Stomach (tissue), 8 donors: ENCODE measurements at regions not wholly inside any gene's neighbourhood (a gene's known extent, or its start where the extent isn't known, plus 50 kb on each side); places are given as distances from the start of the nearest gene placed in this dataset.

Experiments
- DNase-seq, 2 donors: peaks; one replicate each; pipeline versions ENCODE4 v3.0.0 to v3.0.0-alpha.2; 2013 to 2019
- H3K27ac ChIP-seq, 5 donors: fragments of 200-600 bp in 4 of 5; sonication (generic) in 4 of 5; one replicate each; pipeline ENCODE4 v1.5.1; 2013 to 2019; ENCODE audit warnings: mild to moderate bottlenecking in 1 of 5, moderate library complexity in 1 of 5
- H3K27me3 ChIP-seq, 3 donors: fragments of 200-600 bp; sonication (generic); one replicate each; pipeline ENCODE4 v1.5.1; 2017 to 2019; ENCODE audit warnings: mixed run types in 1 of 3
- H3K36me3 ChIP-seq, 4 donors: fragments of 200-600 bp; sonication (generic); 1 replicate in 3 of 4; 2 replicates in 1 of 4; pipeline ENCODE4 v1.5.1; 2016 to 2019
- H3K4me1 ChIP-seq, 4 donors: fragments of 200-600 bp; sonication (generic); one replicate each; pipeline ENCODE4 v1.5.1; 2016 to 2019
- H3K4me3 ChIP-seq, 4 donors: fragments of 200-600 bp; sonication (generic) in 3 of 4; one replicate each; pipeline ENCODE4 v1.5.1; 2016 to 2019; ENCODE audit warnings: mild to moderate bottlenecking in 1 of 4
- H3K9me3 ChIP-seq, 4 donors: fragments of 200-600 bp; sonication (generic); one replicate each; pipeline ENCODE4 v1.5.1; 2016 to 2019
- EP300 ChIP-seq: sonication (generic); formaldehyde crosslinking; IDR thresholded peaks from one replicate; pipeline ENCODE4 v1.6.1; 2017; ENCODE audit warnings: antibody characterized with exemption
- POLR2A ChIP-seq, 4 donors: fragments of 450-650 bp; IDR thresholded peaks; one replicate each; pipeline ENCODE4 v1.6.1; 2016; ENCODE audit warnings: antibody characterized with exemption in 4 of 4, control low read depth in 2 of 4, mild to moderate bottlenecking in 1 of 4, moderate library complexity in 1 of 4
- POLR2AphosphoS5 ChIP-seq, 3 donors: sonication (generic); formaldehyde crosslinking; IDR thresholded peaks; one replicate each; pipeline ENCODE4 v1.6.1; 2016; ENCODE audit warnings: antibody characterized with exemption in 3 of 3
- WGBS, 5 donors: extraction: QIAGEN DNeasy Blood & Tissue Kit in 3 of 5; methylation state at CpG; one replicate each; pipeline versions ENCODE4 v1.1.5 to v1.1.7; 2013 to 2018; 5-methylcytosine and 5-hydroxymethylcytosine counted together
- intact Hi-C: fragments of 100-400 bp; cut with DNase I; formaldehyde crosslinking; loops from one replicate; pipeline ENCODE4 v1.15.1; 2023; ENCODE audit warnings: low total_unique reads
- TF ChIP-seq, protein P1 (sequence below), 7 experiments: fragments of 450-650 bp in 4 of 7; fragments of 200-600 bp in 3 of 7; sonication (generic) in 3 of 7; IDR thresholded peaks; one replicate each; pipeline ENCODE4 v1.5.1; 2016 to 2019; ENCODE audit warnings: antibody characterized with exemption in 7 of 7, control low read depth in 2 of 7, mild to moderate bottlenecking in 1 of 7
- donor health status: healthy with polysubstance abuse.
- donor health status: Bipolar disorder and iron deficiency.
- donor health status: healthy.

DNA sequence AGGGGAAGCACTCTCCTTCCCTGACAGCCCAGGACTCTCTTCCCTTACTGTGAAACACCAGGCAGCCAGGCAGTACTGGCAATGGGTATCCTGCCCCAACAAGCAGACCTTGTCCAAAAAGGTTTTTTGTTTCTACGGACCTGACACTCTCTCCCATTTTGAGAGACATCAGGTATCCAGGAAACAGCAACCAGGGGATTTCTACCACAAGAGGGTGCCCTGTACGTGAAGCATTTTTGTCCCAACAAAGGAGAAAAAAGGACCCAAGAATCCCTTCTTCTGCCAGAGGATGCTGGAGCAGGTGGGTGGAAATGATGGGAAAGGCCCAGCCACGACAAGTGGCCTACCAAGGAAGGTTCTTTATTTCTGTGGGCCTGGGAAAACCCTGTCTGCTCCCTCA is 65.7 kb upstream of the FGF13 start:
- Histone ChIP-seq H3K9me3 (no peaks in the 10 kb centered on the region), H3K4me3 (no peak overlapping the region), H3K36me3 (no peaks in the 10 kb centered on the region), H3K27ac (no peak overlapping the region), H3K27me3 (no peaks in the 10 kb centered on the region), H3K4me1 (peaks cover 0 to 10% (median 3%) of the 10 kb centered on the region in 4 donors)
- DNase-seq = no peak
- intact Hi-C loops = no loop called here
- TF ChIP-seq POLR2A (IDR thresholded peaks at IDR 0.05) (no peak), POLR2AphosphoS5 (IDR thresholded peaks at IDR 0.05) (no peak), EP300 (no peak)
- TF ChIP-seq, protein P1, sequence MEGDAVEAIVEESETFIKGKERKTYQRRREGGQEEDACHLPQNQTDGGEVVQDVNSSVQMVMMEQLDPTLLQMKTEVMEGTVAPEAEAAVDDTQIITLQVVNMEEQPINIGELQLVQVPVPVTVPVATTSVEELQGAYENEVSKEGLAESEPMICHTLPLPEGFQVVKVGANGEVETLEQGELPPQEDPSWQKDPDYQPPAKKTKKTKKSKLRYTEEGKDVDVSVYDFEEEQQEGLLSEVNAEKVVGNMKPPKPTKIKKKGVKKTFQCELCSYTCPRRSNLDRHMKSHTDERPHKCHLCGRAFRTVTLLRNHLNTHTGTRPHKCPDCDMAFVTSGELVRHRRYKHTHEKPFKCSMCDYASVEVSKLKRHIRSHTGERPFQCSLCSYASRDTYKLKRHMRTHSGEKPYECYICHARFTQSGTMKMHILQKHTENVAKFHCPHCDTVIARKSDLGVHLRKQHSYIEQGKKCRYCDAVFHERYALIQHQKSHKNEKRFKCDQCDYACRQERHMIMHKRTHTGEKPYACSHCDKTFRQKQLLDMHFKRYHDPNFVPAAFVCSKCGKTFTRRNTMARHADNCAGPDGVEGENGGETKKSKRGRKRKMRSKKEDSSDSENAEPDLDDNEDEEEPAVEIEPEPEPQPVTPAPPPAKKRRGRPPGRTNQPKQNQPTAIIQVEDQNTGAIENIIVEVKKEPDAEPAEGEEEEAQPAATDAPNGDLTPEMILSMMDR (IDR thresholded peaks at IDR 0.05) = no peak
- WGBS, 5 donors = 50 to 89% (median 72%) methylated on average over 3 of the region's 3 CpGs

DNA sequence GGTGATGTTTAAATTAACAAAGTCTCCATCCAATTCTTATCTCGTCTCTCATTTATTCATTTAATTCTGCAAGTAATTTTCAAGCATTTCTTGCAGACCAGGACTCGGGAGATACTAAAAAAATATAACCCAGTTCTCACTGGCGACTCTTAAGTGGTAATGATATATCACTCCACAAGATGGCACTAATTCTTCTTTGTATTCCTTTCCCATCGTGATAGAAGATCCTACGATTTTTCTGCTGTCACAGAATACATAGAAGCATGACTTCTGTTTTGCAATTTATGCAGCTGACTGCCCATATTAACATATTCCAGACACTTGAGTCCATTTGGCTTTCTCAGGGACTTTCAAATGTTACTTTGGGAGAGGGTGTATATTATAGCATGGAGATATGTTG is 64.0 kb upstream of the FGF13 start:
- Histone ChIP-seq H3K36me3 (no peaks in the 10 kb centered on the region), H3K4me3 (no peak overlapping the region), H3K4me1 (peaks cover 0 to 10% (median 3%) of the 10 kb centered on the region in 4 donors), H3K9me3 (no peaks in the 10 kb centered on the region), H3K27ac (no peak overlapping the region), H3K27me3 (no peaks in the 10 kb centered on the region)
- WGBS, 5 donors = 2 to 9% (median 6%) methylated on average over 5 of the region's 5 CpGs
- peak in 1 of 2 donors; percentile 32 for DNase-seq
- TF ChIP-seq POLR2A (IDR thresholded peaks at IDR 0.05) = no peak
- TF ChIP-seq, protein P1 (IDR thresholded peaks at IDR 0.05) = peak in 3 of 7 experiments; percentile 12 to 37 (median 24)
- intact Hi-C loops = no loop called here

DNA sequence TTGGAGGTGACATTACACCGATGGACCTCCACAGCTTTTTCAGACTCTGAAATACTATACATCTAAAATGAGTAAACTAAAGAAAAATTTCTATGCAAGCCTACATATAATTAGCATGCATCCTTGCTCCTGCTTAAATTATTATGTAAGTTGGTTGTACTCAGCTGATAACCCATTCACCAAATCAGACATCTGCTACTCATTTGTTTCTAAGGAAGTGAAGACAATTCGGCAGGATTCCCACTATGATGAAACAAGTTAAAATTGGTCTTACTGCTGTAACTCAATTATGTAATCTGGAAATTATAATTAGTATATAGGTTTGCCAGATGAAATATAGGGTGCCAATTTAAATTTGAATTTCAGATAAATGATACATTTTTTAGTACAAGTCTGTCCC is 59.5 kb upstream of the FGF13 start:
- WGBS, 5 donors = 84 to 94% (median 89%) methylated on average over 2 of the region's 2 CpGs
- Histone ChIP-seq H3K27me3 (no peaks in the 10 kb centered on the region), H3K9me3 (no peaks in the 10 kb centered on the region), H3K36me3 (no peaks in the 10 kb centered on the region), H3K4me1 (peaks cover 0 to 10% (median 3%) of the 10 kb centered on the region in 4 donors), H3K4me3 (no peak overlapping the region), H3K27ac (no peak overlapping the region)
- DNase-seq = no peak
- intact Hi-C loops = no loop called here
- no peak for TF ChIP-seq POLR2A (IDR thresholded peaks at IDR 0.05)
- no peak for TF ChIP-seq POLR2AphosphoS5 (IDR thresholded peaks at IDR 0.05)
- TF ChIP-seq, protein P1 (IDR thresholded peaks at IDR 0.05) = no peak
- no peak for TF ChIP-seq EP300

DNA sequence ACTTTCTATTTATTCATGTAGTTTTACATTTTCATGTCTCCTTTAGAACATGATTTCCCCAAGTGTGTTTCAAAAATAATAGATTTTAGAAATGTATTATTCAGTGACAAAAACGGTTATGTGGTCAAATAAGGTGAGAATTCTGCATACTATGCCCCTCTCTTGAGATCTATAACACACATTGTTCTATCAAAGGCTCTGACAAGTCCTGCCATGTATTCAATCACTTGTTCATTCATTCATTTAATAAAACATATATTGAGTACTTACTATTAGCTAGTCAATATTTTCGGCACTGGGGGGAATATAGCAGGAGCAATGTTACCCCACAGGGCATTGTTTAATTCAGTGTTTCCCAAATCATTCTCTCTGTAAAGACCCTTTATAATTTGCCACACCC is 58.4 kb upstream of the FGF13 start:
- no peak for DNase-seq
- H3K9me3 ChIP-seq = no peaks in the 10 kb centered on the region
- H3K4me1 ChIP-seq = peaks cover 0 to 3% (median 0%) of the 10 kb centered on the region in 4 donors
- H3K4me3 ChIP-seq = no peak overlapping the region
- no peaks in the 10 kb centered on the region for H3K27me3 ChIP-seq
- no peak for TF ChIP-seq EP300
- TF ChIP-seq POLR2A (IDR thresholded peaks at IDR 0.05) = no peak
- TF ChIP-seq, protein P1 (IDR thresholded peaks at IDR 0.05) = no peak
- TF ChIP-seq POLR2AphosphoS5 (IDR thresholded peaks at IDR 0.05) = no peak
- no peaks in the 10 kb centered on the region for H3K36me3 ChIP-seq
- WGBS, 5 donors = 72 to 94% (median 82%) methylated on average over 2 of the region's 2 CpGs
- intact Hi-C loops = no loop called here
- no peak overlapping the region for H3K27ac ChIP-seq
